ENCODE measurements at regions not wholly inside any gene's neighbourhood (a gene's known extent, or its start where the extent isn't known, plus 50 kb on each side); places are given as distances from the start of the nearest gene placed in this dataset.

DNA sequence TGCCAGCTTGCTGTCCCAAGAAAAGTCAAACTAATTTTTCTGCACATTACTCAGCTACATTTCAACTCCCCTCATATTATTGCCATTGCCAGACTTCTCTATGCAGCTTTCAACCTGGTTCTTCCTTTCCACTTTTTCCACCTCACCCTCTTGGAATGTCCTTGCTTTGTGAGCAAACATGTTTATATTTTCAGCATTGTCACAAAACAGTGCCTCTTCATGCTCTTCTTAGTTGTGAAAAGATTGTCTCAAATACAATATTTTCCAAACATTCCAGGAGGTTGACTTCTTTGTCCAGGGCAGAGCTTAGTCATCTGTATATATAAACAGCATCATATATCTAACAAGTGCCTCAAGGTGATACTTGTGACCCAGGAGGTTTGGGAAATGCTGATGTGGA is 803.3 kb upstream of the CELF4 start:
- no peak for DNase-seq (ENCODE audit: low spot score)

DNA sequence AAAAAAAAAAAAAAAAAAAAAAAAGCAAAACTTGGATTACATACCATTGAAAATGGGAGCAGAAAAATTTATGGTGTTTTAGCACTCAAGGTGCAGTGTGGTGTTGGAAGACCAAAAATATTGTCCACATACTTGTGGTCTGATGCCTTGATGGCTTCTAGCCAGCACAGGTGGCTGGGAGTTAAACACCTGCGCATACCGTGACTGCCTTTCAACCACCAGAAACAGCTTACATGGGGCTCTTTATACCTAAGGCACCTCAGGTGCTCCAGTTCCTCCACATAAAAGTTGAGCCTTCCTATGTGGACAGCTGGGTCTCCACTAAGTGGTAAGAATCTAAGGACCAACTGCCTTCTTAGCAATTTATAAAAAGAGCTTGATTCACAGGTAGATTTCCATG is 802.6 kb upstream of the CELF4 start:
- no peak for DNase-seq (ENCODE audit: low spot score)

DNA sequence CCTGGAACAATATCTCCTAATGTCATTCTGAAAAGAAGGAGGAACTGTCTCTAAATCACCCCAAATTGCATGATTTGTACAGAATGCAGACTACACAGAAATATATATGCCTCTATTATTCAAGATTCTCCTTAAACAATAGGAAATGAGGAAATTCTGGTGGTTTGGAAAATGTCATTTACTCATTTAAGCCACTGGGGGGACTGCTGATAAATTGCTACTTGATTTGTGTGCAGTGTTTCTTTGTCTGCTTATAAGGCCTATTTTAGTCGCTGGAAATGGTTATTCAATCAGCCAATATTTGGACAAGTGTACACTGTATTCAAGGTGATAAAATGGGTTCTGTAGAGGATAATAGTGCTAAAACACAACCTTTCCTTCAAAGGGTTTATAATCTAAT is 801.9 kb upstream of the CELF4 start:
- DNase-seq (ENCODE audit: low spot score): no peak

DNA sequence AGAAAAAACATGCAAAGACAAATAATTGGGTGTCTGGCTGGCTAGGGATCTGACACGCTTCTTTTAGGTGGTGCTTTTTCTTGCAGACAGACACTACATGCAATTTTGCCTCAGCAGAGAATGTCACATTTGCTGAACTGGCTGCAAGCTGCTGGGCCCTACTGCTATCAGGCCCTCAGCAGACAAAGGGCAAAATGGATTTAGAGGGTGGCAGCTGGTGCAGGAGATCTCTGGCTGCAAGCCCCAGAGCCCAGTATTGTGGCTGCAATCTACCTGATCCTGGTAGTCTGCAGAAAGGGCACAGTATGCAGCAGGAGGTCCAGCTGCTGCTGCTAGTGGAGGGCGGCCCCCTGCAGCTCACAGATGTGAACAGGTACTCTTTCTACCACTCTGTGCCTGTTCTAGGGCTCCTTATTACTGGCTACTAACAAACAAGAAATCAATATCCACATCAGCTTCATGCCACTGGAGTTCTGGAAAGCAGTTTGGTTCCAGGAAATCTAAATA is 796.7 kb upstream of the CELF4 start:
- DNase-seq (ENCODE audit: low spot score): no peak

DNA sequence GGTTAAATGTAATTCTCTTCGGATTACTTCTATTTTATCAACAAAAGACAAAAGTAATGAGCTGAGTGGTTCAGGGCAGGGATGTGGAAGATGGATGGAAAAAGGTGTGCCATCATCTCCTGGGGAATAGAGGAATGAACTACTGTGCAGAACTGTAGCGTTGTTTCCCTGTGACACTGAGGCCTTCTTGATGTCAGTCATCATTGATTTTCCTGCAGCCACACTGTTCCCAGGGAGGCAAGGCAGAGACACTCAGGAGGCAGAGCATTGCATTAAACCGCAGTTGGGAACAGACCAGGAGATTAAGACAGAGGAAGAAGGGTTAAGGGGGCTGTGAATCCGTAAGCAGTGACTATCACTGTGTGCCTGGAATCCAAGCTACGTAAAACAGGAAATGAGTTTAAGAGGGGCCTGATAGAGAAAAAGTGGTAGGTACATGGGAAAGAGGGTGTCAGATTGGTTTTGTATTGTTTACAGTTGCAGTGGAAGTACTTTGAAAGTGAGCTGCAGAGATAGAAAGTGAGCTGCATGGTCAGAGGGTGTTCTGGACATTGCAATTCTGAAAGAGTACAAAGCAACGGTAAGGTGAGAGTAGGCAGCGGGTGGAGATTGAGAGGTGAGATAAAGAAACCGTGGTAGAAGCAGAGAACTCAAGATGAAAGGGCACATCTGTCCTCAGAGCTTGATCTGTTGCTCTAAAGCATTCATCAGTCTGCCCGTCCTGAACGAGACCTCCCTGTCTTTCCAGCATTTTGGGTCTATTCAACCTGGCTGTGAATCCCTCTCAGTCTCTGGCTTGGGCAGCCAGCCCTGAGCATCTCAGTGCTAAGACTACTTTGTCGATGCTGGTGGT is 793.4 kb upstream of the CELF4 start:
- no peak for DNase-seq (ENCODE audit: low spot score)

DNA sequence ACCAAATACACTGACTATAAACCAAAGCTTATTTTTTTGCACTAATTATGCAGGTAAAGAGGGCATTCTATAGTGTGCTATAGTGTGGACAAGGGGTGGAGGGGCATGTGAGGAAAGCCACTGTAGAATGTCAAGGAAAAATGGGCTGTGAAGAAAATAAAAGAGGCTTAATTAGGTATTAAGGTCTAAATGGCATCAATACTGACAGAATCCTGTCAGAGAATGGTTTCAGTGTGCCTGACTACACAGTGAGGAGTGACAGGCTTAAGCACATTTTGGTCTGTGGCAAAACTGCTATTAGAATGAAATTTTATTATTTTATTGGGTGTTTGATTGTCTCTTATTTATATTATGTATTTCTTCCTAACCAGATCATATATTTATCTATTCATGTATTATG is 787.6 kb upstream of the CELF4 start:
- no peak for DNase-seq (ENCODE audit: low spot score)

DNA sequence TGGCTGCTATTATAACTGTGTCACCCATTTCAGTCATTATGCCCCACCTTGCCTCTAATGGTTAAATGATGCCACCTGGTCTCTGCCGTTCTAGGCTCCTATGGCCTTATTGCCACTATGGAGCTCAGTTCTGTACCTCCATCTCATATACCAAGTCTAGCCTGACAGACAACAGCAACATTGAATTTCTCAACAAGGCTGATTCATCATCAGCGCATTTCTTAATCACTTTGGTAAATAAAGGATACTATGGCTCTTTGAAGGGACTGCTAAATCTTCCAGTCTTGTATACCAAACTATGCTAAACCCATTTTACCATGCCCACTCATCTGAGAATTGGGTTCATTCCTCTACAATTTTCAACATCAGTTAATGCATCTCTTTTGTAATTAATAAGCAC is 784.5 kb upstream of the CELF4 start:
- DNase-seq (ENCODE audit: low spot score): no peak

DNA sequence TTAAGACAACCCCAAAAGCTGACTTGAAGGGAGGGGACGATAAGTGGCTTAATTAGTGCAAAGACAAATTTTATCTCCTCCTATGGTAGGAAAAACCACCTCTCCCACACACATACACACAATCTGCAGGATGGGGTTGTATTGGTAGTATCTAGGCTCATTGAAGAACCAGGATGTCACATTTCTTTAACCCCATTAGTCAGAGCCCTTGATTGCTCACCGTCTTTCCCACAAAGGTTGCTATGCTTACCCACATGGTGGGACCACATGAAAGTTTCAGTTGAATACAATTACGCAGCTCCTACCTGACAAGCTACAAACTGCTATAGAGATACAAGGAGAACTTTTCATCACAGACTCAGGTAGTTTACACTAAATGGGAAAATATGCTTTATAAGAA is 765.0 kb upstream of the CELF4 start:
- no peak for DNase-seq (ENCODE audit: low spot score)

DNA sequence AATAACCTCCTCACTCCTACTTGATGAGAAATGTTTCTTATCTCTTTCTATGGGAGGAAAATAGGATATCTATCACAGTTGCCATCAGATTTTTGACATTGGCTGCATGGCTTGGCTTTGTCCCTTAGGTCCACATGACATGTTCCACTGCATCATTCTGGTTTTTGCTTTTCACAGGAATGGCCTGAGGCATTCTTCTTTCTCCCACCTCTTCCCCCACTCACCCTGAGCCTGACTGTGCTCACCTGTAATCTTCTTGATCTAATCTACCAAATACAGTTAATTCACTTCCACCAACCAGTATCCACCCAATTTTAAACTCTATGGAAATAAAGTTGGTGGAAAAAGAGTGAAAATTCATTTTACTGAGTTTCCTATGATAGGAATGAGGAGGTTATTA is 763.5 kb upstream of the CELF4 start:
- no peak for DNase-seq (ENCODE audit: low spot score)

DNA sequence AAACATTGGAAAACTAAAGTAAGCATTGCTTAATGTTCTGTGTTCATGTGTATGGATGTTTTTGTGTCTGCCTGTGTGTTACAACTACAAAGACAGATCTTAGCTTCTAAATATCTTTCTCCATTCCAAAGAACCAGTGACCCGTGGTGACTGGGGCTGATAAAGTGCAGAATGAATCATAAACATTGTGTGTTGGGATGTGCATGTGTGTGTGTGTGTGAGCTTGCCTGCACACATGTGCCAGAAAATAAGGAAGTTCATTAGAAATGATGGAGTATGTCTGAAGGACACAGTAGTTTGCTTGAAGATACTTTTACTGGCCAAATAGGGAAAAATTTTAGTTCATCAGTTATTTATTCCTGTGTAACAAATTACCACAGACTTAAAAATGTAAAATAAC is 756.6 kb upstream of the CELF4 start:
- no peak for DNase-seq (ENCODE audit: low spot score)

DNA sequence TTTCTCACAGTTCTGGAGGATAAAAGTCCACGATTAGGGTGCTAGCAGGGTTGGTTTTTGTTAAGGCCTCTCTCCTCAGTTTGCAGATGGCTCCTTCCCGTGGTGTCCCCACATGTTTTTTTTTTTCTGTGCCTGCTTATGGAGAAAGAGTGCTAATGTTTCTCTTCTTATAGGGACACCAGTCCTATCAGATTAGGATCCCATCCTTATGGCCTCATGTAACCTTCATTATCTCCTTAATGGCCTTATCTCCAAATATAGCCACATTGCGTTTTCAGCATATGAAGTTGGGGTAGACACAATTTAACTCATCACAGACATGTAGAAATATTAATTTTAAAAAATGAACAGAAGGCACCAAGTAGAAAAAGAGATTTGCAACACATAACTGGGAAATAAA is 755.7 kb upstream of the CELF4 start:
- DNase-seq (ENCODE audit: low spot score): no peak

DNA sequence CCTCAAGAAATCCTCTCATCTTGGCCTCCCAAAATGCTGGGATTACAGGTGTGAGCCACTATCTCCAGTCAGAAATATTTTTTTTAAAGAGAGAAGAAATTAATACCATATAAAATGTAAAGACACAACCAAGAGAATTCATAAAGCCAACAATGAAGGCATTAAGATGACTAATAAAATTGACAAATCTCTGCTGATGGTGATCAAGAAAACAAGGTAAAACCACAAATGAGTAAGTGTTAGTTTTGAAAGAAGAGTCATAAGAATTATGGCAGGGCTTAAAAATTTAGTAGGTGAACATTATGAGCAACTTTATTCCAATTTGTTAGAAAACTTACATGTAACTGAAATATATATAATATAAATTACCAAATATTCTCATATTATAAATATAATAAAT is 752.8 kb upstream of the CELF4 start:
- DNase-seq (ENCODE audit: low spot score): no peak

DNA sequence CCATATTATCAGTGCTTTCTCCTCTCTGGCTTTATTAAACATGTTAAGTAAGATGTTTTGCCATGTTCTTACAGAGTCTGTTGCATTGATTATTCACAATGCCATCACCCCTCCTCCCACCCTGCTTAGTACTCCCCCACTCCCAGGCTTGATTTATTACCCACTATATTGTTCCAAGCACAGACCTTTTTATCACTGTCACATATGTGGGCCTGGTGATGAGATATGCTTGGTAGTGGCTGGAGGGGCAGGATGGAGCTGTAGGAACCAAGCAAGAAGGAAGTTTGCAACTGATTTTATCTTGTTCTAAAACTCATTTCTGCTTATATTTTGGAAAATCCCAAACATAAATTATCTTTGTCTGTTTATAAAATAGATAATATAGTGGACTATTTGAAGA is 748.2 kb upstream of the CELF4 start:
- no peak for DNase-seq (ENCODE audit: low spot score)

DNA sequence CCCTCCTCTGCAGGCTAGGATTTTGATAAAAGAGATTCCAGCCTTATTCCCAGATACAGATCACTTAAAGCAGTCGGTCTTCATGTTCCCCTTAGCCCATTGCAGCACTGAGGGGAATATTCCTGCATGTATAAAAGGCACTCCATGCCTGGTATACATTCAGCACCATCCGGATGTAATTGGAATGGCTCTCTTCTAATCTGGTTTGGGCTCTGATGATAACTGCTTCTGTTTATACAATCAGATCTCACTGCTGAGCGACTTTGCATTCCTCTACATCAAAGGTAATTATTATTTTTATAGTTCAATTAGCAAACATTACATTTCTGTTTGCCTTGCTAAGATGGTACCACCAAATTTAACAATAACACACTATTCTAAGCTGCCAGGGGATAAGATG is 746.9 kb upstream of the CELF4 start:
- DNase-seq (ENCODE audit: low spot score): no peak

DNA sequence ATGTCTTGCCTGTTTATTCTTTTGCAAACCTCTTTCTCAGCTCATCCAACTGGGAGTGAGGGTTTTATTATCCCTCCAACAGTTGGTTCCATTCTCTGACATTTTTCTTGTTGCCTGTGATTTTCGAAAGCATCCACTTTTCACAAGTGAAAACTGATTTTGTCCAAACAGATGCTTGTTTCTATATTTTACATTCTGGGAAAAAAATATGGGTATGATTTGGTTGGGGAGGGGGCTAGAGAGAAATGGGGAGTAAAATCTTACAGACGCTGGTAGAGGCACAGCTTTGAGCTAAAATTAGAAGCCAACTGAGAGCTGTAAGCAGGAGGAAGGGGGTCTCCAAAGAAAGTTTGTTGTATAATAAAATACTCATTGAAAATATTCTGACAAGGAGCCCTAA is 745.3 kb upstream of the CELF4 start:
- no peak for DNase-seq (ENCODE audit: low spot score)

DNA sequence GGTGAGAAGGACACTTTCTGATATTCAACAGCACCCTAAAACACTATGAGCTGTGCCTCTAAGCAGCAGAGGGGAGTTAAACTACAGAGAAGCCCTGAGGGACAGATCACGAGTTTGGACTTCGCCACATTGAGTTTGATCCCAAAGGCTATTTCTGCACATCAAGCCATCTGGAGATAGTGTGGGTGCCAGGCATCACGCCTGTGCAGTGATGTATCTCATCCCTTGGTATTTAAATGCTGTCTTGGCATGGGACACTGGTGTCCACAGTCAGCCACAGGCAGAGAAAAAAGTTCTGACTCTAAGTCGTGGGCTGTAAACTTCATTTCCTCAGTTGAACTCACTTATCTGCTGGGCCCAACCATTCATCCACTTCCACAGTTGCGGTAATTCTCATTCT is 742.3 kb upstream of the CELF4 start:
- DNase-seq (ENCODE audit: low spot score): no peak

DNA sequence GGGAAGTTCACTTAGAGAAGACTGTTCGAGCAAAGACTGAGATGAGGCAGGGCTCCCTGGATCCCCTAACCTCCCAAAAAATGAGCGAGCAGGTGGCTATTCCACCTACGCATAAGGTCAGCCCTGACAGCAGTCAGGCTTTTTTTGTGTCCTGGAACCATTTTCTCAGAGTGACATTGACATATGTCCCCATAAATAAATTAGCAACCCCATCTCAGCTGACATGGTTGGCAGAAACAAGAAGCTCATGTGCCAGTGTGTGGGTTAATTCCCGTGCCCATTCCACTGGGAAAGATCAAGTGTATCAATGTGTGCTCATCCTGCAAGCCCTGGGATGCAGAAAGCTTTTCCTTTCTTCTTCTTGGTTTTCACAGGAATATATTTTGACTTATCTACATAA is 740.4 kb upstream of the CELF4 start:
- no peak for DNase-seq (ENCODE audit: low spot score)

DNA sequence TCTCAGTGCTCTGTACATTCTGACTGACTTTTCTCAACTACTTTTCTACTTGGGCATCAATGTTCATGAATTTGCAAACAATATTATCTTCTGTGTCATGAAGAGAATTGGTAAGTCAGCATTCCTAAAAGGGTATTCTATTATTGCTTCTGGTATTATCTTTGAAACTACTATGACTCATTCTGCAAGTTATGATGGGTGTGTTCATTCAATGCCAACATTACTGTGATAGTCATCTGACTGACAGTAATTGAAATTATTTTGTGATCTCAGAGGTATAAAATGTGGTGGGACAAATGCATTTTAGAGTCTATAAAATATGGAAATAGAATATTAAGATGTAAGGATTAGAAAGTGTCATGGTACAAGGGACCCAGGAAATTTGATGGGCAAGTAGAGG is 736.0 kb upstream of the CELF4 start:
- DNase-seq (ENCODE audit: low spot score): no peak

DNA sequence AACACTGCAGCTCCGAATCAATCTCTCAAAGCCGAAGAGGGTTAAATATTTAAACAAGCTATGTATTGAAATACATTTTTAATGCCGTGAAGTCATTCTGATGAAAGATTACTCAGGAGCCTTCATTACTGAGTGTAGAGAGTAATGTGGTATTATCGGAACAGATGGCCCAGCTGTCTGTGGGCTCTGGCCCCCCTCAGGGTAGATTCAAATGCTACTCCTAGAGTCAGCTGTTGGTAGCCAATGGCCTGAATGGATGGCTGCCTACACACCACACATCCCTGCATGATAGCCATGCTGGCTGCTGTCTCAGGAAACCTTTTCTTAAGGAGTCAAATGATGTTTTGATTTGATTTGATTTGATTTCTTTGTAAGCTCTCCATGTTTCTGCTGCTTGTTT is 732.3 kb upstream of the CELF4 start:
- DNase-seq (ENCODE audit: low spot score): no peak

DNA sequence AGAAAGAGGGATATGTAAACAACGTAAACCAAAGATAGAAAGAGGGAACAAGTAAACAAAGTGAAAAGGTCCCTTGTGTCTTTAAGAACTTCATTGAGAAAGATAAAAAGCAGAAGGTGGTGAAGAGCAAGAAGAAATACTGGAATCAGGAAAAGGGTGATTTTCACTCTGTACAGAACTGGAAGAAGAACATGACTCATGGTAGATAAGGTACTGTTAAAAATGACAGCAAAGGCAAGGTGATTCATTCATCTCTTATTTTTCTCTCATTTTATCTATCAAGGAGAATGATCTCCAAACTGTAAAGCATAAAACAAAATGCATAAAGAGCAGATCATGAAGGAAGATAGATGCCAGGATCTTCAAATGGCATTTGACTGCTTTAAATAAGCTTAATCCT is 724.6 kb upstream of the CELF4 start:
- no peak for DNase-seq (ENCODE audit: low spot score)

DNA sequence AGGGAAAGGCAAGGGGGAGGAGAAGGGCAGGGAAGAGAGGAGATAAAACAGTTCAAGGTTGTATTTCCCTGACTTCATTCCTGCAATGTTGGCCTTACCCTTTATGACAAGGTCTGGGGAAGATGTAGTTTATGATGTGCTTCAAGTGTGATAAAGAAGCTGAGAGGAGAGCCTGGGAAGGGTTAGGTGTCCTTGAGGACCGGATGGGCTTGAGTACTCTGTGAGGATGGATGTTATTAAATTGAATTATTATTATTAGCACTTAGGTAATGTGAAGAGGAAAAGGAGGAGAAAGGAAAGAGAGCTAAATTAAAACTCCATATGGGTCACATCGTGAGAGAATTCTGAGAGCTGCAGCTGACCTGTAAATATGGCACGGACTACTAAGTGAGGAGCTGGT is 719.4 kb upstream of the CELF4 start:
- DNase-seq (ENCODE audit: low spot score): no peak

DNA sequence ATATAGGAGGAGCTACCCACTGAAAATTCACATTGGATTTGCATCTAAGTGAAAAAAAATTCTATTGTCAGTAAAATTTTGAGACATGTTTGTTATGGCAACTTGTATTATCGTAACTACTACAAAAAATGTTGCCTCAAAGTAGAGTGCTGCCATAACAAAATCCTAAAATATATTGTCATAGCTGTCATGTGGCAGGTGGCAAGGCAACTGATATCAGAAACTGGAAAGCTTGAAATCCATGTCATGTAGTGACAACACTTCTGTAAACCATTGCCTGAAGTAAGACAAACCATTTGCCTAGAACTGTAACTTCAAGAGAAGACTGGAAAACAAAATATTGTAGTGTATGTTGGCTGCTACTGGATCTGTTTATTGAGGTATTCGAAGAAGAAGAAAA is 697.5 kb upstream of the CELF4 start:
- no peak for DNase-seq (ENCODE audit: low spot score)

DNA sequence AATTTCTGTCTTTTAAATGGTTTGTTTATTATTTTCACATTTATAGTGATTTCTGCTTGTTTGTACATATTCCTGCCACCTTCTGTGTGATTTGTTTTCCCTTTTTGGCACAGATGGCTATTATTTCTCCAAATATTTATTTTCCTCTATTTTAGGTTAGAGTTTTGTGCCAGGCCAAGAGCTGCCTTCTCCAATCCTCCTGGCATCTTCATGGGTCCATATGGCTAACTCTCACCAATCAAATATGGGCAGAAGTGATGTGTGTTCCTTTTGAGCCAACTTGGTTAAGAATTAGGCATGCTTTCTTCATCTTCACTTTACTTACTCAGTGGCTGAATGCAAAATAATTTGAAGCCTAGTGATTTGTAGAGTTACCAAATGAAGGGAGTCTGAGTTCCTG is 697.1 kb upstream of the CELF4 start:
- DNase-seq (ENCODE audit: low spot score): no peak

DNA sequence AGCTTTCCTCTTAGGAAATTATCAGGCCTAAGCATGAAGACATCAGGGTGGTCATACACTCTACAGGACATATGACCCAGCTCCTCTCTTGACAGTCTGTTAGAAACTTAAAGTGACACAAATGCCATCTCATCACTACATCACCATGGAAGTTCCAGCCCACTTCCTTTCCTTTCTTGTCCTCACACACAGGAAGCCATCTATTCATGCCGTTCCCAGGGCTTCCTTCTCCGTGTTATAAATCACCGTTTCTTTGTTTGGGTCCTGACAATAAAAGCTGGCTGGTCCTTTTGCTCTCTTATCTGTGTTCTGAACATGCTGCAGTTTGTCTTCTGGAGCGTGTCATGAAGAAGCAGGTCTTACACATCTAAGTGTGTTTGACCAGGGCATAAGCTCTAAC is 692.1 kb upstream of the CELF4 start:
- no peak for DNase-seq (ENCODE audit: low spot score)
